NCI-H82 treated with DMSO at 0.1 percent for 48 hours (cell line): ENCODE measurements at regions not wholly inside any gene's neighbourhood (a gene's known extent, or its start where the extent isn't known, plus 50 kb on each side); places are given as distances from the start of the nearest gene placed in this dataset.
A peak's percentile ranks its signal among the peaks of the same experiment; 100 is the strongest.
"Not testable (repeated sequence)": the region's sequence is repeated elsewhere in the genome, so short reads cannot be mapped to it uniquely, and the experiment has no call there.

Experiments used
- DNase-seq: peaks from one replicate; lab custom pipeline; 2025; ENCODE audit not compliant: unreplicated experiment; lab: John Stamatoyannopoulos, UW

GRCh38 chr3:125645616-125646015 is 50.3 kb upstream of the OSBPL11 start:
- no peak for DNase-seq

GRCh38 chr3:125646581-125646980 is 51.3 kb upstream of the OSBPL11 start:
- DNase-seq, result no peak

DNA sequence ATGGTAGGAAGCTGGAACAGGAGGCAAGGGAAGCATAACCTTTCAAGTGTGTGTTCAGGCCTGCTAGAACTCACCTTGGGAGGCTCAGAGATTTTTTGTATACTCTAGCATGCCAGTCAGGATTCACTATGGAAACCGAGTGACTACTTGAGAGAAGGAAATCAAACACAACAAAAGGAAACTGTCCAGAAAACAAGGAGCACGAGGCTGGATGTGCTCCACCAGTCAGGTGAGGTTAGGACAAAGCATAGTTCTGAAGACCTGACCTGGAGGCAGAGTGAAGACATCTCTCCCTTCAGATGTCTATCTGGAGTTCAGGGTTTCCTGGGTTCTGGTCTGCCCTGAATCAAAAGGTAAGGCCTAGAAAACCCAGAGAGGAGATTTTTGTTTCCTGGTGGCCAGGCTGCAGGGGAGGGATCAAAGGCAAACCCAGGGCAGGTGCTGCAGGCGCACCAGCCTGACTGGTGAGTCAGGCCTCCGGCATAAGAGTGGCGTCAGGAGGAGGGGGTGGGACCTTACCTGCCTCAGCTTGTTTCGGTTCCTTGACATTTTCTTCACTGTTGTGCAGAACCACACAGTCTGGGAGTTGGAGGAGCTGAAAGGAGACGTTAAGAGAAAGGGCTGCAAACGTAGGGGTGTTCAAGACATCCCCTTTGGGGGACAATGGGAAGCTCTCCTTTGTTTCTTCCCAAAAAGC is 52.2 kb upstream of the OSBPL11 start:
- DNase-seq, result no peak

DNA sequence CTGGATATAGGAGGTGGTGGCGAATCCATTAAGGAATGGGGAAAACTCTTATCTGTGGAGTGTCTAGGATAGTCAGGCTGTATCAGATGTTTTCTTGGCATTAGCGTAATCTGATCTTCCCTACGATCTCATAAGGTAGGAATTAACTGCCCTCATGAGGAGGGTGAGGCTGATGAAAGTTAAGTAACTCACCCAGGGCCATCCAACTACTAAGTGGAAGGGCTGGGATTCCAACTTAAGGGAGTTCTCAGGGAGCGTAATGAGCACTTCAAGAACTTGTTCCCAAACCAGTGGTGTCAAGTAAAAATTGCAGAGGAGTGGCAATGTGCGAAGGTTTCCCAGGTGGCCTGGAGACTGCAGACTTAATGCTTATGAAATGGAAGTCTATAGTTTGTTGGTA is 55.9 kb upstream of the OSBPL11 start:
- DNase-seq, result peak; percentile 82

DNA sequence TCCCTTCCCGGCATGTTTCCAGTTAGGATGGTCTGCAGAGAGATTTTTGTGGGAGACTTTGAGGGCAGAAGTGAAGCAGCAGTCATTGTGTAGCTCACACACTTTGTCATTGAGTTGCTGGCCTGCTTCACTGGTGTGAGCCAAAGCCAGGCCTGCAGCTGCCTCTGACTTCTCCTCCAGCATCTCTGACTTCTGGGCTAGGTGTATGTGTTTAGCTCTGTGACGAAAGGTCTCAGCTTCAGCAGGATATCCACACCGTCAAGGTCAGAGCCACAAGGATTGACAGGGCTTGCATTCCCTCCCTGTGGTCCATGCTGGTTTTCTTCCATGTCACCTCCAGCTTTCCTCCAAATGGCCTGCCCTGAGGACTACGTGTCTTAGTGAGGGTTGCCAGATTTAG is 57.1 kb upstream of the OSBPL11 start:
- DNase-seq, result no peak

- no peak for DNase-seq
Measured at GRCh38 chr3:125654526-125654925, 59.2 kb upstream of the OSBPL11 start.

GRCh38 chr3:125662675-125663074 is 67.4 kb upstream of the OSBPL11 start:
- no peak for DNase-seq

- DNase-seq, result no peak
Measured at GRCh38 chr3:125670352-125670751, 75.1 kb upstream of the OSBPL11 start.

DNA sequence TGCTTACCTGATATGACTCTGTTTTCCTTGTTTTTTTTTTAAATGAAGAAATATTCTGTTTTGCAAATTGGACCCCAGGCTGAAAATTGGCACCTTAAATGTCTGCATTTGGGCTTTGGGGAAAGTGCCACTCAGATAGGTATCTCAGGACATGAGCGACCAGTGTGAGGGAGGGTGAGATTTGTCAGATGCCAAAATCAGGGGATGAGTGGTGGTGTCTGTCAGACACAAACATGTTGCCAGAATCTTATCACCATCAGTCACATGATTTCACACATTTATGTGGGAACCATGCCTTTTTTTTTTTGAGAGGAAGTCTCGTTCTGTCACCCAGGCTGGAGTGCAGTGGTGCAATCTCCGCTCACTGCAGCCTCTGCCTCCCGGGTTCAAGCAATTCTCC is 75.6 kb upstream of the OSBPL11 start:
- DNase-seq, result no peak

DNA sequence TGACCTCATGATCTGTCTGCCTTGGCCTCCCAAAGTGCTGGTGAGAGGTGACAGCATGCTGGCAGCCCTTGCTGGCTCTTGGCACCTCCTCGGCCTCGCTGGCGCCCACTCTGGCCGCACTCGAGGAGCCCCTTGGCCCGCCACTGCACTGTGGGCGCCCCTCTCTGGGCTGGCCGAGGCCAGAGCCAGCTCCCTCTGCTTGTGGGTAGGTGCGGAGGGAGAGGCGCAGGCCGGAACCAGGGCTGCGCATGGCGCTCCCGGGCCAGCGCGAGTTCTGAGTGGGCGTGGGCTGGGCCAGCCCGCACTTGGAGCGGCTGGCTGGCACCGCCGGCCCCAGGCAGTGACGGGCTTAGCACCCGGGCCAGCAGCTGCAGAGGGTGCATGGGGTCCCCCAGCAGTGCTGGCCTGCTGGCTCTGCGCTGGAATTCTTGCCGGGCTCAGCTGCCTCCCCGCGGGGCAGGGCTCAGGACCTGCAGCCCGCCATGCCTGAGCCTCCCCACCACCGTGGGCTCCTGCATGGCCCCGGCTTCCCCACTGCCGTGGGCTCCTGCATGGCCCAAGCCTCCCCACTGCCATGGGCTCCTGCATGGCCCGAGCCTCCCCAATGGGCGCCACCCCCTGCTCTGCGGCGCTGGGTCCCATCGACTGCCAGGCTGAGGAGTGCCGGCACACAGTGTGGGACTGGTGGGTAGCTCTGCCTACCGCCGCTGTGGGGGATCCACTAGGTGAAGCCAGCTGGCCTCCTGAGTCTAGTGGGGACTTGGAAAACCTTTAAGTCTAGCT is 76.4 kb upstream of the OSBPL11 start:
- no peak for DNase-seq

DNA sequence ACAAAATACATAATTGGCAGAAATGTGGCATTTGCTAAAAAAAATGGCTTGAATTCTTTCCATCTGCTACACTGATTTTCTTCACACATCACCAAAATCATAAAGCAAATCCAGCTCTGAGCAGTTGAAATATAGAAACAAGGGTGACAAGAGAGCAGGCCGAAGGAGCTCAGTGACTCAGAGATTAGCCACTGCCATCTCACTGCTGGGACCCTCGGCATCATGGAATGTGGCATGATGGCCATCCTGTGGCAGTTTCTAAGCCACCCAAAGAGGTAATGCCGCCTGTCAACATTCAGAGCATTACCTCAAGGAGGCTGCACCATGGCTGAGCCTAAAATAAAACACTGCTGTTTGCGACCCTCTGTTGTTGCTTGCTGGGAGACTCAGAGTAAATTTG is 80.5 kb upstream of the OSBPL11 start:
- no peak for DNase-seq

GRCh38 chr3:125679258-125679657 is 84.0 kb upstream of the OSBPL11 start:
- no peak for DNase-seq

GRCh38 chr3:125681146-125681545 is 85.8 kb upstream of the OSBPL11 start:
- DNase-seq, result no peak

- peak; percentile 48 for DNase-seq
Measured at GRCh38 chr3:125681906-125682305, 86.6 kb upstream of the OSBPL11 start.

DNA sequence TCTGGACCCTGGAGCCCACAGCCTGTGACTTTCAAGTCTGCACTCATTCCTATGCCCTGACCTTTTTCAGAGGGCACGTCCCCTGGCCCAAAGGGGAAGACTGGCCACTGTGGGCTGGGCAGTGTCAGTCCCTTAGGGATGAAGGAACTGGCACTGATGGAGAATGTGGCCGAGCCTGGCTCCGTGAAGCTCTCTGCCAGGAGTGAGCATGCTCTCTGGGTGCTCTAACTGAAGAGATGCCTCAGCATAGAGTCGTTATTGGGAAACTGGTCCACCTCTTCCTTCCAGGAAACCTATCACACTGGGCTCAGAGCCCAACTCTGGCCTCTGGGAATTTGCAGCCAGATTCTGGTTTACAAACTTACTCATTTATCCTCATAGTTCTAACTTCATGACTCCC is 87.3 kb upstream of the OSBPL11 start:
- not testable (repeated sequence) for DNase-seq

- DNase-seq, result peak; percentile 56
Measured at GRCh38 chr3:125683067-125683829, 88.0 kb upstream of the OSBPL11 start.

DNA sequence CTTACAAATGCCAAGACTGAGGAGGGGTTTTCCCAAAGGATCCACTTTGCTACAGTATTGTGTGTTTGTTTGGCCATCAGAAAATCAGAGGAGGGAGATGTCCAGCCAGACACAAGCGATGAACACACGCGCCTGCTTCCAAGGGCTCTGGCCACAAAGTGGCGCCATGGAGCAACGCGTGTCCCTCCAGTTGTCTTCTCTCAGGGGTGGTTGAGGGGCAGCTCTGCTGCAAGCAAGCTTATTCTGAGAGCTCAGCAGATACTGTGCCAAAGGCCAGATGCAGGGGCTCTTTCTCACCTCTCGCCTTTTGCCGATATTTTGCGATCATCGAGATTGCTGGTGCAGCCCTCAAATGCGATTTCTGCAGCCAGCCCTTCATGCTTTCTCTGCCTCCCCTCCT is 88.9 kb upstream of the OSBPL11 start:
- DNase-seq, result no peak

GRCh38 chr3:125685741-125686140 is 90.4 kb upstream of the OSBPL11 start:
- DNase-seq, result not testable (repeated sequence)

DNA sequence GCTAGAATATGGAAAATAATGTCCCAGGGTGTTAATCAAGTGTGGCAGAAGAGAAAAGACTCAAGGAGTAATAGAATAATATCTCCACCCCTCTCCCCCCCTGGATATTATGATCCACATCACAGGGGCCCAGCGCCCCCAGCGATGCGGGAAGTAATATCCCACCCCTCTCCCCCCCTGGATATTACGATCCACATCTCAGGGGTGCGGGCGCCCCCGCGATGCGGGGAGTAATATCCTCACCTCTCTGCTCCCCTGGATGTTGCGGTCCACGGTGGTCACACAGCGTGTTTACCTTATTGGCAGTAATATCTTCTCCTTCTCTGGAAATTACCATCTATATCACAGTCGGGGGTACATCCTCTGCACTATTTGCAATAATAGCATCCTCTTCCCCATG is 97.1 kb upstream of the OSBPL11 start:
- no peak for DNase-seq

DNA sequence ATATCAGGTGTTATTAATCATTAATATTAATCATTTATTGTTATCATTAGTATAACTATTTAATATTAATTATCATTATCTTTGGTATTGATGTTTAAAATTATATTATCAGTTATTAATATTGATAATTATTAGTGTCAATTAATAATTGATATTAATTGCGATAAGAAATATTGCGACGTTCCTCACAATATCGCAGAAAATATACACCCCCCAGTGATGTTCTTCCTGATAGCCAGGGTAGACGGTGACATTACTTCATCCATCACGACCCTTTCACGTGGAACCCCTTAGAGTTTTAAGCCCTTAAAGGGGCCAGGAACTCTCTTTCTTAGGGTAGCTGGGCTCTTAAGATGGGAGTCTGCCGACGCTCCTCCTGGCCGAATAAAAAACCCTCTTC is 98.6 kb upstream of the OSBPL11 start:
- no peak for DNase-seq

DNA sequence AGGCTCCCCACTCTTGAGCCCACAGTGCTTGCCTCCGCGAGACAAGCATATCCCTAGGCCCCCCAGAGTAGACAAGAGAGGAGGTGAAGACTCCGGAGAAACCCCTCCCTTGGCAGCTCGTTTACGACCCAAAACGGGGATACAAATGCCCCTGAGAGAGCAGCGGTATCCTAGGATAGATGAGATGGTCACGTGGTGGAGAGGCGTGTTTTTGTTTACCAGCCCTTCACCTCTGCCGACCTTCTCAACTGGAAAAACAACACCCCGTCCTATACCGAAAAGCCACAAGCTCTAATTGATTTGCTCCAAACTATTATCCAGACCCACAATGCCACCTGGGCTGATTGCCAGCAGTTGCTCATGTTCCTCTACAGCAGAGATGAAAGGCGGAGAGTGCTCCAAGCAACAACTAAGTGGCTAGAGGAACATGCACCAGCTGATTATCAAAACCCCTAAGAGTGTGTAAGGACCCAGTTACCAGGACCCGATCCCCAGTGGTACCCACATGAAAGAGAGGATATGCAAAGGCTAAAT is 99.5 kb upstream of the OSBPL11 start:
- no peak for DNase-seq

GRCh38 chr3:125695688-125696087 is 100.4 kb upstream of the OSBPL11 start:
- no peak for DNase-seq
